ENCODE measurements at regions not wholly inside any gene's neighbourhood (a gene's known extent, or its start where the extent isn't known, plus 50 kb on each side); places are given as distances from the start of the nearest gene placed in this dataset.

DNA sequence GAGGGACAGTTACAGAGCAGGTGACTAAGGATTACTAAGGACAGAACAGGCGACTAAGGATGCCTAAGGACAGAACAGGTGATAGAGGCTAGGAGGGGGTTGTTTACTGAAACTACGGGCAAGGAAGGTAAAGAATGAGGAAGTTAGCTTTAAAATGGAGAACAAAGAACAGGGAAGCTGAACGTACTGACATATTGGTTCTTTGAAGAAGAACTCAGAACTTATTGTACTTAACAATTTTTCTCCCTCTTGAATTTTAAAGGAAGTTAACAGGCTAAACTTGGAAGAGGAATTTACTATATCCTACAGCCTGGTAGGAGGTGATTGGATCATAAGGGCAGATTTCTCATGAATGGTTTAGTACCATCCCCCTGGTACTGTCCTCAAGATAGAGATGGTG, 290.2 kb downstream of the SHQ1 start:
- H4K20me1 ChIP-seq (ENCODE audit: control insufficient read depth, insufficient read depth, insufficient read length): no peaks in the 10 kb centered on the region
- no peak overlapping the region for H3K9ac ChIP-seq (ENCODE audit: extremely low read depth, insufficient read length, low read length)
- no peak overlapping the region for H2AK5ac ChIP-seq (ENCODE audit: insufficient read length, low read length)
- no peak overlapping the region for H3K27ac Mint-ChIP-seq
- H3K79me2 ChIP-seq (ENCODE audit: insufficient read depth, low read length): no peaks in the 10 kb centered on the region
- H4K91ac ChIP-seq (ENCODE audit: insufficient read length, low read depth, low read length): no peak overlapping the region
- no peak overlapping the region for H3K18ac ChIP-seq (ENCODE audit: insufficient read length, low read depth, low read length)
- no peak overlapping the region for H3T11ph ChIP-seq (ENCODE audit: low read length)
- no peak overlapping the region for H2BK15ac ChIP-seq (ENCODE audit: low read depth, low read length)
- peaks cover 5 to 15% (median 7%) of the 10 kb centered on the region in 3 experiments; a peak in 4 of 7 replicates for H3K36me3 Mint-ChIP-seq (ENCODE audit: insufficient read depth in 1 of 3, low read depth in 3 of 3)
- H3K27me3 Mint-ChIP-seq (ENCODE audit: low read depth): peaks cover 6% of the 10 kb centered on the region
- H3K27me3 ChIP-seq (ENCODE audit: insufficient read depth, low read length): no peaks in the 10 kb centered on the region
- H3K9me3 ChIP-seq (ENCODE audit: control insufficient read depth, low read depth, low read length): peaks cover 5% of the 10 kb centered on the region
- no peak overlapping the region for H3K4ac ChIP-seq (ENCODE audit: low read depth, low read length)
- no peak overlapping the region for H3K14ac ChIP-seq (ENCODE audit: insufficient read depth, low read length)
- DNase-seq: no peak
- H3K4me3 Mint-ChIP-seq: no peak overlapping the region
- TF ChIP-seq CTCF (conservative IDR thresholded peaks at IDR 0.05): no peak
- no peaks in the 10 kb centered on the region for H3K4me1 ChIP-seq (ENCODE audit: insufficient read depth, low read length)
- H3K56ac ChIP-seq (ENCODE audit: insufficient read length, low read depth, low read length): no peak overlapping the region
- H4K5ac ChIP-seq (ENCODE audit: insufficient read length, low read depth, low read length): no peak overlapping the region
- no peak overlapping the region for H2BK12ac ChIP-seq (ENCODE audit: insufficient read length, low read depth, low read length)
- H3K79me1 ChIP-seq (ENCODE audit: insufficient read depth, low read depth, low read length, poor library complexity, severe bottlenecking): no peaks in the 10 kb centered on the region
- no peak overlapping the region for H4K8ac ChIP-seq (replicated peaks; ENCODE audit: insufficient read length, low read depth, low read length)
- H3K27ac ChIP-seq (ENCODE audit: insufficient read length, low read depth, low read length): no peak overlapping the region
- no peak overlapping the region for H3K4me2 ChIP-seq (ENCODE audit: insufficient read depth, insufficient read length, low read length)
- no peak overlapping the region for H2AFZ ChIP-seq (ENCODE audit: low read length)
- H3K23me2 ChIP-seq (ENCODE audit: insufficient read length, low read depth, low read length, poor library complexity, severe bottlenecking): no peaks in the 10 kb centered on the region
- H3K9me3 Mint-ChIP-seq: peaks cover 12 to 20% of the 10 kb centered on the region in 2 experiments
- H3K23ac ChIP-seq (ENCODE audit: insufficient read length, low read depth, low read length): no peak overlapping the region
- H2BK20ac ChIP-seq (ENCODE audit: low read depth, low read length, poor library complexity, severe bottlenecking): no peak overlapping the region
- no CpG with 5 or more reads among the region's 3 CpGs for WGBS (ENCODE audit: extremely low coverage, insufficient read length, low lambda C conversion rate)
- peaks cover 16 to 18% of the 10 kb centered on the region in 2 experiments for H3K4me1 Mint-ChIP-seq
- no peak overlapping the region for H2BK5ac ChIP-seq (ENCODE audit: insufficient read length, low read length)
- no peak overlapping the region for H2BK120ac ChIP-seq (ENCODE audit: low read depth, low read length, poor library complexity, severe bottlenecking)

Measured in H9 (cell line).